HepG2 (cell line): ENCODE measurements at regions not wholly inside any gene's neighbourhood (a gene's known extent, or its start where the extent isn't known, plus 50 kb on each side); places are given as distances from the start of the nearest gene placed in this dataset.

ENCODE experiments used
- ATAC-seq: fragments of 200-7000 bp; cut with Tn5 transposase; 3 replicates; pipeline ENCODE4 v1.9.1; 2020; ENCODE audit warnings: mild to moderate bottlenecking, moderate library complexity
- BruUV-seq: library from RNA; stranded (reverse); fragments of 400-500 nt; replicated peaks from 2 replicates; lab custom pipeline; 2021; lab: Mats Ljungman, UMichigan
- CTCF ChIA-PET: fragments of 300-600 bp; formaldehyde crosslinking; extraction: SDS; loops from one replicate; lab custom pipeline; 2021; ENCODE audit warnings: low total read pairs, inconsistent platforms, low intra/inter-chr PET ratio; lab: Yijun Ruan, JAX
- POLR2A ChIA-PET: fragments of 350-600 bp; sonication (Branson Sonifier 250); formaldehyde crosslinking; loops from one replicate; lab custom pipeline; 2020; ENCODE audit warnings: antibody characterized with exemption, inconsistent platforms; lab: Yijun Ruan, JAX
- DNase-seq: peaks from one replicate; pipeline ENCODE4 v3.0.0-alpha.2; 2015; ENCODE audit warnings: low spot score
- FAIRE-seq: peaks from 3 replicates; lab custom pipeline; 2011; peaks lifted over from hg19 to GRCh38; lab: Jason Lieb, UNC
- H2AFZ ChIP-seq: one replicate; pipeline ENCODE4 v1.6.1; 2011; ENCODE audit warnings: low read length, inconsistent platforms
- H3K27ac ChIP-seq: fragments of 300-600 bp; 3 replicates; pipeline ENCODE4 v1.8.0; 2011; ENCODE audit warnings: mixed run types, mild to moderate bottlenecking, mixed read lengths, low read length, inconsistent platforms; ENCODE audit not compliant: insufficient read depth; ENCODE audit errors: extremely low read length
- H3K27me3 ChIP-seq, 2 experiments: fragments of 200-600 bp in 1 of 2; 2 replicates in 1 of 2; 3 replicates in 1 of 2; pipeline versions ENCODE4 v1.6.0 to v1.8.0; 2011; ENCODE audit warnings: low read length in 2 of 2, mild to moderate bottlenecking in 2 of 2, moderate library complexity in 2 of 2, inconsistent platforms in 1 of 2; ENCODE audit not compliant: insufficient read depth in 2 of 2, control insufficient read depth in 1 of 2
- H3K36me3 ChIP-seq, 2 experiments: fragments of 200-600 bp in 1 of 2; replicated peaks in 1 of 2; 2 replicates in 1 of 2; 3 replicates in 1 of 2; pipeline versions ENCODE4 v1.5.1 to v1.8.0; 2011; ENCODE audit warnings: low read length in 2 of 2, inconsistent platforms in 1 of 2; ENCODE audit not compliant: insufficient read depth in 2 of 2, control insufficient read depth in 1 of 2
- H3K4me1 ChIP-seq: 2 replicates; pipeline ENCODE4 v1.5.1; 2012; ENCODE audit warnings: low read length, inconsistent platforms; ENCODE audit not compliant: insufficient read depth
- H3K4me2 ChIP-seq: 2 replicates; pipeline ENCODE4 v1.6.0; 2011; ENCODE audit warnings: low read depth, low read length, inconsistent platforms
- H3K4me3 ChIP-seq, 3 experiments: fragments of 200-600 bp in 1 of 3; sonication (generic), shearing (Covaris generic) in 1 of 3; replicated peaks in 1 of 3; 2 replicates each; pipeline ENCODE4 v1.5.1; 2011 to 2016; ENCODE audit warnings: low read length in 3 of 3, inconsistent platforms in 2 of 3, low read depth in 2 of 3, mild to moderate bottlenecking in 2 of 3, control low read depth in 1 of 3, mixed read lengths in 1 of 3; ENCODE audit not compliant: insufficient read depth in 1 of 3
- H3K79me2 ChIP-seq: one replicate; pipeline ENCODE4 v1.6.1; 2011; ENCODE audit warnings: low read length, inconsistent platforms; ENCODE audit not compliant: insufficient read depth
- H3K9ac ChIP-seq: 2 replicates; pipeline ENCODE4 v1.6.0; 2011; ENCODE audit warnings: mild to moderate bottlenecking, low read depth, low read length, inconsistent platforms; ENCODE audit not compliant: insufficient read depth
- H3K9me3 ChIP-seq: 2 replicates; pipeline ENCODE4 v1.5.1; 2012; ENCODE audit warnings: mild to moderate bottlenecking, low read length
- H4K20me1 ChIP-seq: 2 replicates; pipeline ENCODE4 v1.6.0; 2011; ENCODE audit warnings: inconsistent platforms, mild to moderate bottlenecking, low read length, moderate library complexity; ENCODE audit not compliant: insufficient read depth
- ETS1 ChIP-seq: sonication (generic); formaldehyde crosslinking; IDR thresholded peaks from 2 replicates; pipeline ENCODE4 v1.4.0; 2020; ENCODE audit warnings: missing genetic modification reagents
- FUBP1 ChIP-seq: sonication (generic); formaldehyde crosslinking; IDR thresholded peaks from 2 replicates; pipeline ENCODE4 v1.5.1; 2020; ENCODE audit warnings: missing genetic modification reagents, mild to moderate bottlenecking, borderline replicate concordance
- GMEB2 ChIP-seq: IDR thresholded peaks from 2 replicates; pipeline ENCODE4 v1.6.1; 2016; ENCODE audit warnings: missing biosample characterization, missing genetic modification reagents, low read depth
- JUN ChIP-seq: sonication (generic); formaldehyde crosslinking; IDR thresholded peaks from 2 replicates; pipeline ENCODE4 v1.4.0; 2020; ENCODE audit warnings: mild to moderate bottlenecking, missing genetic modification reagents
- KLF16 ChIP-seq, 2 experiments: sonication (generic) in 1 of 2; formaldehyde crosslinking in 1 of 2; IDR thresholded peaks; 2 replicates each; pipeline versions ENCODE4 v1.6.1 to v1.8.0; 2016 to 2023; ENCODE audit warnings: missing genetic modification reagents in 2 of 2, missing compliant biosample characterization in 1 of 2
- RAD21 ChIP-seq: fragments of 450-650 bp; formaldehyde crosslinking; IDR thresholded peaks from 2 replicates; pipeline ENCODE4 v1.5.0; 2020; ENCODE audit warnings: mild to moderate bottlenecking
- ZBTB7B ChIP-seq: sonication (generic); formaldehyde crosslinking; IDR thresholded peaks from 2 replicates; pipeline ENCODE4 v1.4.0; 2020; ENCODE audit warnings: missing genetic modification reagents
- ZNF33B ChIP-seq: sonication (generic); formaldehyde crosslinking; IDR thresholded peaks from 2 replicates; pipeline ENCODE4 v1.5.1; 2020; ENCODE audit warnings: mild to moderate bottlenecking, missing genetic modification reagents
- ZNF407 ChIP-seq: sonication (generic); formaldehyde crosslinking; IDR thresholded peaks from one replicate; pipeline ENCODE4 v1.5.1; 2020; ENCODE audit warnings: mild to moderate bottlenecking, missing genetic modification reagents; ENCODE audit errors: not compliant biosample characterization
- ZNF598 ChIP-seq: sonication (generic); formaldehyde crosslinking; IDR thresholded peaks from 2 replicates; pipeline ENCODE4 v1.5.1; 2020; ENCODE audit warnings: mild to moderate bottlenecking, missing genetic modification reagents, borderline replicate concordance
- ZNF629 ChIP-seq: sonication (generic); formaldehyde crosslinking; conservative IDR thresholded peaks from 2 replicates; pipeline ENCODE4 v1.5.0; 2020; ENCODE audit warnings: missing genetic modification reagents
- WGBS: methylation state at CpG from one replicate; pipeline ENCODE4 v1.1.6; 2017; ENCODE audit warnings: low lambda C conversion rate; 5-methylcytosine and 5-hydroxymethylcytosine counted together
- in situ Hi-C: cut with HindIII; loops from 2 replicates; pipeline ENCODE4 v1.10.0; 2017; ENCODE audit warnings: low pct_unique_long_range_greater_than_20kb; ENCODE audit not compliant: extremely low pct_ligation_motif_present
- intact Hi-C: fragments of 100-400 bp; cut with micrococcal nuclease; formaldehyde crosslinking; loops from one replicate; pipeline ENCODE4 v1.10.0; 2022; ENCODE audit not compliant: unreplicated experiment

- no peak for TF ChIP-seq ZBTB7B
- TF ChIP-seq, all 625 proteins: peak for 0
Observed at GRCh38 chr13:85473144-85473543, 326.1 kb downstream of the SLITRK6 start (continued).

GRCh38 chr13:85469320-85469719, 329.9 kb downstream of the SLITRK6 start:
- H3K27me3 ChIP-seq, result no peaks in the 10 kb centered on the region
- no peak overlapping the region for H2AFZ ChIP-seq
- DNase-seq (no peak), FAIRE-seq (no peak), ATAC-seq (no peak)
- ChIA-PET CTCF (no interaction called here), POLR2A (no interaction called here)
- no peak overlapping the region for H3K27ac ChIP-seq
- no peaks in the 10 kb centered on the region for H4K20me1 ChIP-seq
- H3K4me2 ChIP-seq, result no peak overlapping the region
- H3K79me2 ChIP-seq, result no peaks in the 10 kb centered on the region
- in situ Hi-C loops, result no loop called here
- H3K36me3 ChIP-seq, result no peaks in the 10 kb centered on the region
- TF ChIP-seq ZNF598 (no peak), ZNF629 (no peak), JUN (CRISPR knock-in tag) (no peak), GMEB2 (CRISPR knock-in tag) (no peak), ETS1 (CRISPR knock-in tag) (no peak), KLF16 (CRISPR knock-in tag; IDR thresholded peaks at IDR 0.05) (no peak), ZNF33B (CRISPR knock-in tag) (no peak), RAD21 (CRISPR knock-in tag) (no peak), FUBP1 (CRISPR knock-in tag) (no peak), ZNF407 (CRISPR knock-in tag) (no peak)
- H3K9me3 ChIP-seq, result no peaks in the 10 kb centered on the region
- H3K4me1 ChIP-seq, result no peaks in the 10 kb centered on the region
- 0% methylated on average over 1 of the region's 1 CpG for WGBS
- BruUV-seq, result no TSS peak
- intact Hi-C loops, result no loop called here
- no peak overlapping the region for H3K9ac ChIP-seq
- H3K4me3 ChIP-seq, result no peak overlapping the region
